ENCODE measurements at regions not wholly inside any gene's neighbourhood (a gene's known extent, or its start where the extent isn't known, plus 50 kb on each side); places are given as distances from the start of the nearest gene placed in this dataset.
A peak's percentile ranks its signal among the peaks of the same experiment; 100 is the strongest.
"Not testable (repeated sequence)": the region's sequence is repeated elsewhere in the genome, so short reads cannot be mapped to it uniquely, and the experiment has no call there.

DNA sequence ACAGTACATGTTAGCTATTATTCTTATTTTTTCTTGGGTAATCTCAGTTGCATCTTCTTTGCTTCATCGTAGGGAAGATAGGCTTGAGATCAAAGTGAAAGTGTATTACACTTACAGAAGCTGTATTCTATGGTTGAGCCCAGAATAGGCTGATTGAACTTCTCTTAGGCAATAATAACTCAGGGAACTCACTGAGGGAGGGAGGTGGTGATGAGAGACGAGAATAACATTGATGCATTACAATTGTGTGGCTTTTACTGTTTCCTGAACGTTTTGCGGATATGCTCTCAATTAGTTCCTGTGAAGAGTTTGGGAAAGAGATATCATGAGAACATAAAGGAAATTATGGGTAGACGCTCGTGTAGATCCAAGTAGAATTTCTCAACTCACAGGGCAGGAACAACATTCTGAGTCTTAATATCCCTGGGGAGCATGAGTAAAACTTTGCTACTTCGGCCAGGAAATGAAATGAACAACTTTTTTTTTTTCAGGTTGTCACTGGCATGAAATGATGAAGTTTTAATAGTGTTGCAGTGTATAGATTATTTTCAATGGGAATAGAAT lies 302.2 kb downstream of the TUSC7 start:
- no peak for DNase-seq

DNA sequence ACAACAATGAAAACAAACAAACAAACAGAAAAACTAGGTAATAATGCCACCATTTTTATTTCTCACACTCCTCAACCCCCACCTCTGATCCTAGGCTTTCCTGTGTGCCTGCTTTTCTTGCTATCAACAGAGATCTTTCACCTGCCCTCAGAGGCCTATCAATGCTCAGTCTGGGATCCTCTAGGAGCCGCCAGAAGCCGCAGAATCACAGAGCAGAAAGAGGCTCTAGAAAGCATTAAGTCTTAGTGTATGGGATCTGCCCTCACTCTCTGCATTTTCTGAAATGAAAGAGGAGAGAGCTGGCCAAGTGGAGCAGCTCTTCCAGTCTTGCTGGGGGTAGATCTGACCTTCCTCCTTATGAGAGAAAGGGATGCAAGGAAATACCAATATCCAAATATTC lies 306.8 kb downstream of the TUSC7 start:
- no peak for DNase-seq

DNA sequence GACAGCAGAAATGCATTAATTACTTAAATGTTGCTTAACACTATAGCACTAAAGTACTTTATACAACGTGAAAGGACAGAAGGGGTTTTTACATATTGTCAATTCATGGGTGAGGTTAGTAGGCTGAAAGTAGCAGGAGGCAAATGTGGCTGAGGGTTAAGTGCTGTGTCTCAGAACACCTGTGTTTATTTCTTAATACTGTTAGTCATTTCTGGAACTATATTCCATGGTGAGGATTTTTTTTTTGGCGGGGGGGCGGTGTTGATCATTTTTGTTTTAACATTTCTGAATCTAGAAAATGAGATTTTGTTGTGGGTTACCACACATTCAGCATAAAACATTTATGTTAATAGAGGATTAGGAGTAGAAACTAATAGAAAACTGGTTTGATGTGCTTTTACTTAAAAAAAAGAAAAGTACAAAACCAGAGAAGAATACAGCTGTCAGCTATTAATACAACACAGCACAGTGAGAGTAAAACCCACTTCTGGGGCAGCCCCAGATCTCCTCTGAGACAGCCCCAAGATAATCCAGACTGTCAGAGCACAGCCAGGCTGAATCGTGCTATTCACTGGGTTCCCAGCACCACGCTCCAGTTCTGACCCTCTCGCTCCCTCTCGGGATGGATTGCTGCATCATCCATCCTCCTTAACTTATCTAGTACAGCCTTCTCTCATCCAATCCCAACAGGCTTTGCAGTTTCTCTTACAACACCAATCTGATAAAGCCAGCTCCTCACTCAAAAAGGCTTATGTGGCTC lies 307.7 kb downstream of the TUSC7 start:
- DNase-seq = no peak

DNA sequence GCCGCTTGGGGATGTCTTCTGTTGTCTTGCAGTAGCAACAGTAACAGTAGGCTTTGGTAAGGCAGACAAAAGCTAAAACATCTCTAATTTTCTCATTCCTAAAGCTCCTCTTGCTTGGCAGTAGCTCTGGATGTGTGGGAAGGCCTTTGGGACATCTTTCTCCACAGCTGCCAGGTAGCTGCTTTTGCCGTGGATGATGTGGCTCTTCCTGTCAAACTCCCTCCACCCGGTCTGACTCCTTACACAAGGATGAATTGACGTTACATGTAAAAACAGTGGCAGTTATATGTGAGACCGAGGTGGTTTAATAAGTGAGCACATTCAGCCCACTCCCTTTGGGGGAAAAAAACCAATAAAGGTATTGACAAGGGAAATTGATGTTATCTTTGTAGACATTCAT lies 309.1 kb downstream of the TUSC7 start:
- DNase-seq = no peak

DNA sequence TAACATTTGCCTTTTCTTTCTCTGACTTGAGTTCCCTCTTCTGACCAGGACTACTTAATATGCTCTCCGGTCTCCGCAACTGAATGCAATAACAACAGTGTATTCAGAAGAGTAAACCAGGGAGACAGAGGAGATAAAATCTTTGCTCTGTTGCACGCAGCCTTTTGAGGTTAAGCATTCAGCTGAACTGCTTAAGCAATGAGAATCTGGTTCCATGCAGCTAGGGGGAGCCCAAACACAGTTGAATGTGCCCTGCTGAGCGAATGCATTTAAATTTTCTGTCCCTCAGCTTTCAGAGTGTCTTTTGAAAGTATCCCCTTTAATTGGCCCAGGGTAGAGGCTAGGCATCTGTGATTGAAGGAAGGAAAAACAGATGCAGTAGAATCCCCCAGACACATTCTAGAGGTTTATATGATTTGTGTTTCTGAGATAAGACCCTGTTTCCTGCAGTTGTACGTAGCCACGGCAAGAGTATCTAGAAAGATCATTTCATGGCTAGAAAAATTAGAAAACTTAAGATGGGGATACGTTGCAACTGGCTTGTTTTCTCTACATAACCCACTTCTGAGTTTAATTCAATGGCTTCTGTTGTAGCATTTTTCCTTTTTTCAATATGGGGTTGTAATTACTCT lies 309.6 kb downstream of the TUSC7 start:
- DNase-seq = peak; percentile 21

DNA sequence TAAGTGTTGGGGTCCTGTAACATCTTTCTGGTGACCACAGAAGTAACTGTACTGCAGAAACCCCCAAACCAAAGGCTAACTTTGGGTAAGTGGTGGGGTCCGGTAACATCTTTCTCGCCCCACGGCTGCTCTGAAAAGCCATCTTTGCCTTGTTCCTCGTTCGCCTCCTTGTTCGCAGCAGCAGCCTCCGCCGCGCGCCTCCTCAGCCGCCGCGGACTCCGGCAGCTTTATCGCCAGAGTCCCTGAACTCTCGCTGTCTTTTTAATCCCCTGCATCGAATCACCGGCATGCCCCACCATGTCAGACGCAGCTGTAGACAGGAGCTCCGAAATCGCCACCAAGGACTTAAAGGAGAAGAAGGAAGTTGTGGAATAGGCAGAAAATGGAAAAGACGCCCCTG lies 316.8 kb downstream of the TUSC7 start:
- DNase-seq = no peak

DNA sequence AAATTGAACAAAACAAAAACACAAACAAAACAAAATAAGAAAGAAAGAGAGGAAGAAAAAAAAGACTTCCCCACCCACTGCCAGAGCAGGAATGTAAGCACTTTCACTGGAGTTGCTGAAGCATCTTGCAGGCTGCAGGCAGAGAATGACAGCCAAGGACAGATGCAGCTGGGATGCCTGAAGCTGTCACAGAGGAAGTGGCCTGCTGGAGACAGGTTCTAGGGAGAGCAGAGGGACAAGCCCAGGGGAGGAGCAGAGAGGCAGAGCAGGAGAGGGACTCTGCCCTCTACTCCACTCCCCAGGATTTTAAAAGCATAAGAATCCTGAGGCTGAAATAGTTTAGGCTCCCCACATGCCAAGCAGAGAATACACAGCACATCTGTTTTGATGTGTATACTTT lies 326.2 kb downstream of the TUSC7 start:
- no peak for DNase-seq

DNA sequence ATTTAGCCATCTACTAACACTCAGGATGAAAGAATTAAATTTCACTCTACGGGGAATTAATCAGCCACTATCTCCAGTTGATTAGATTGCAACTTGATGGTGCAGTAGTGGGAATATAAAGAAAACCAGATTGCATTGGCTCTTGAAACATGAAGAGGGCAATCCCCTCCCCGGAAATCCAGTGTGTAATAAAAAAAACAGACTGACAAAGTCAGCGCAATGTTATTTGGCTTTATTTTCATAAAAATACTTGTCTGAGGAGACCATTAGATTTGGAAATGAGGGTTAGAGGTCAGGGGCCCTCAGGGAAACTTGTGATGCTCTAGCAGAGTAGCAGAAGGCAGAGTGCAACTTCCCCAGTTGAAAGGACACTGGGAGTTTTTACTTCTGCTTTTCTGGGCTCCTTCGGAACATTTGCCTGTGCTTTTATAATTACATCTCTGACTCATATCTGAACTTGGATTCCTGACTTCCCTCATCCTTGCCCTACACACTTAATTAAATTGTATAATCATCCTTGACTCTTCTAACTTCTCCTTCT lies 326.8 kb downstream of the TUSC7 start:
- no peak for DNase-seq

DNA sequence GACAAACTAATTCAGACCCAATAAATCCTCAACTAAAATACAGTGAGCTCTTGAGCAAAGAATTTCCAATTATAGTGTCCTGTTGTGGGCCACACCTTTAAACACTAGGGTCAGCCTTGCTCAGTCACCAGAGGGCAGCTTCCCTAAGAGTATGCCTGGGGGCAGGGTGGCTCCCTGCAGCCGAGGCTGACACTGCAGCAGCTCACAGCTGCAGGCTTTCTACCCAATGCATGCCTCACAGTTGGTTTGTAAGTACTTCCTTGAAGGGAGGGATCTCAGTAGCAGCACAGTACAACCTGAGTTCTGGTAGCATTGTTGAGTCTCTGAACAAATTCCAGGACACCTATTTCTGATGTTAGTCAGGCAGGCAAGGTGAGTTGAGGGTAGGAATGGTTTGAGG lies 335.6 kb downstream of the TUSC7 start:
- DNase-seq = no peak

DNA sequence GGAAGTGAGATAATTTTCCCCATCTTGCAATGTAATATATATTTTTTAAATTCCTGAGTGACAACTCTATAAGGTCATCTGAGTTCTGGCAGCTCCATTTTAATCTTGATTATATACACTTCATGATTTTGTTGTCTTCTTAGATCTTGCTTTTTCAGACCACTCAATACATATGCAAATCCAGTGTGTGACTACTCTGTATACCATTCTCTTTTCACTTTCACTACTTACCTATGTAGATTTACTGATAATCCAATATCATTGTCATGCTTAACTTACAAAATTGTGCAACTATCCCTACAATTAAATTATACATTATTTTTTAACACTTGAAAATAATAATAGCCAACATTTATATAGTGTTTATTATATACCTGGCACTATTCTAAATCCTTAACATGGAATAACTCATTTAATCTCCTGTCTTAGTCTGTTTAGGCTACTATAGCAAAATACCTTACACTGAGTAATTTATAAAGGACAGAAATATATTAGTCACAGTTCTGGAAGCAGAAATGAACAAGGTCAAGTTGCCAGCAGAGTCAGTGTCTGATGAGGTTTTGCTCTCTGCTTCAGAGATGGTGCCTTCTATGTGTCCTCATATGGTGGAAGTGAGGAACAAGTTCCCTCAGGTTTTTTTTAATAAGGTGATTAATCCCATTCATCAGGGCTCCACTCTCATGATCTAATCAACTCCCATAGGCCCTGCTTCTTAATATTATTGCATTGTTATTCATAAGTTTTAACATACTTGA lies 338.5 kb downstream of the TUSC7 start:
- no peak for DNase-seq

DNA sequence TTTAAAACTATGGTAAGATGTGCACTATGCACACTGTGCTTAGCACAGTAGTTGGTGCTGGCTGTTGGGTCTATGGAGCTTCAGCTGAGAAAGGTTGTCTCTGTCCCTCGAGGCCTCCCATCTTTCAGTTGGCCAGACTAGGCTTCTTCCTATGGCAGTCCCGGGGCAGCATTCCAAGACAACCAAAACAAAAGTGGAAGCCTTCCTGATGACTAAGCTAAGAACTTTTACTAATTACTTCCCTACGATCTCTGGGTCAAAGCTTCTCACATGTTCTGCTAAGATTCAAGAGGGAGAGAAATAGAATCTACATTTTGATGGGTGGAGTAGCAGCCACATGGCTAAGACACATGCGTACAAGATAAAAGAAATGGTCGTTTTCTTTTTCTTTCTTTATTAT lies 342.8 kb downstream of the TUSC7 start:
- DNase-seq = no peak

DNA sequence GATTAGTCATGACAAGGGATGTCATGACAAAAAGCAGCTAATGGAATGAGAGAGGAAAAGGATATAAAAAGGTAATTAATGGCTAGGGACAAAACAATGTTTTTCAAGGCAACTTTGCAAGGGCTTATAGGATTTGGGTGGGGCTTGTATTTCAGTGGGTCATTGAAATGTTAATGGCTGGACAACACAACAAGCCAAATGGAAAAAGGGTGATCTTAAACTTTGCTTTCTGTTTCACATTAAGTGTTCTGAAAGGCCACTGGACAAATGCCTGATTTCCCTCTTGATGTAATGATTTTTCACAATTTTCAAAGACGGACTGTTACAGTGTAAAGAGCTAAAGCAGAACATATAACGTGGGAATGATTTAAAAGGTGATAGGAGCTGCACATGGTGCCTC lies 345.0 kb downstream of the TUSC7 start:
- DNase-seq = no peak

DNA sequence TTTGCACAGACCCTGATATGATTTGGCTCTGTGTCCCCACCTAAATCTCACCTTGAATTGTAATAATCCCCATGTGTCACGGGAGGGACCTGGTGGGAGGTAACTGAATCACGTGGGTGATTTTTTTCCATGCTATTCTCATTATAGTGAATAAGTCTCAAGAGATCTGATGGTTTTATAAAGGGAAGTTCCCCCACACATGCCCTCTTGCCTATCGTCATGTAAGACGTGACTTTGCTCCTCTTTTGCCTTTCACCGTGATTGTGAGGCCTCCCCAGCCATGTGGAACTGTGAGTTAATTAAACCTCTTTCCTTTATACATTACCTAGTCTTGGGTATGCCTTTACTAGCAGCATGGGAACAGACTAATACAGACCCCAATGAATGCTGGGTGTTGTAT lies 347.4 kb downstream of the TUSC7 start:
- not testable (repeated sequence) for DNase-seq

DNA sequence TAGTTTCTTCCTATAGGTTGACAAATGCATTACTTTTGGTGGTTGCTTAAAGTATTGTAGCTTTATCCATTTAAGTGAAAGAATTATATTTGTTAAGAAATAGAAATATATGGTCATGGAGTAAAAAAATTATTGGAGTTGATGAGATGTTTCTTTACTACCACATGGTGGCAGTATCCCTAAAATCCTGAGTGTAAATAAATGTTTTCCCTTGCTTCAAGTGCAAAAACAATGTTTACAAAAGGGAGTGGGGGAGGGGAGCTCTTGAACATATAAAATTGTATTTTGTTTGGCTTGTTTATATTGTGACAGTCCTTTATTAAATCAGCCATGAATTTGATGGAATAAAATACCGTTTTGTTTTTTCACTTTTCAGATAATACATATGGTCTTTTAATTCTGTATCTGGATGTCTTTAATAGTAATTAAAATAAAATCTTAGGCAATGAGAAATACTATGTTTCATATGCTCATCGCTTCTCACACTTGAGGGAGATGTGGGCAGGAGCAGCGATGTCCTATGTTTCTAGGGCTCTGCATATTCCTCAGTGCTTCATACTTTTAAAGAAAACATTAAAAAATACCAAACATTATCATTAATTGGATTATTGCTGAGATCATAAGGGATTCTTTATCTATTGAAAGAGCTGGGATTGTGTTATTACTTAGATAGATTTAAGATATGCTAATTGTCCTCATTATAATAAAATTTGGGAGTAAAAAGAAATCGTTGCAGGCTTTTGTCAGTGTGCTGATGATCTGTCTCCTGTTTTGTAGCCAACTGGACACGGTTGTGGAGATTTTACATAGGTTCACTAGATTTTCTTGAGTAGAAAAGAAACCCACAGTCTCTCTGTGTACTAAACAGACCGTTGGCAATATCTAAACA lies 349.7 kb downstream of the TUSC7 start:
- peak; percentile 45 for DNase-seq

DNA sequence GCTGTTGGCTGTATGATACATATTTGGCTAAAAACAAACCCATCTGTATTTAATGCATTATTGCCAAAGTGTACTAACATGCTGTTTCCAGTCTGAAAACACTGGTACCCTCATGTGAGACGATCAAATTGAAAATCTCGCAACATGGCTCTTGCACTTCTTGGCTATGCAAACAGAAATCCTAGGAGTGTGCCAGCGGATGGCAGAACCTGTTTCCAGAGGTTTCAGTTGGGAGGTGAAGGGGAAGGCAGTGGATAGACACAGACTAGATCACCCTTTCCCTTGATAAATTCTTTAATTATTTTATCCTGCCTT lies 350.3 kb downstream of the TUSC7 start:
- peak; percentile 32 for DNase-seq

DNA sequence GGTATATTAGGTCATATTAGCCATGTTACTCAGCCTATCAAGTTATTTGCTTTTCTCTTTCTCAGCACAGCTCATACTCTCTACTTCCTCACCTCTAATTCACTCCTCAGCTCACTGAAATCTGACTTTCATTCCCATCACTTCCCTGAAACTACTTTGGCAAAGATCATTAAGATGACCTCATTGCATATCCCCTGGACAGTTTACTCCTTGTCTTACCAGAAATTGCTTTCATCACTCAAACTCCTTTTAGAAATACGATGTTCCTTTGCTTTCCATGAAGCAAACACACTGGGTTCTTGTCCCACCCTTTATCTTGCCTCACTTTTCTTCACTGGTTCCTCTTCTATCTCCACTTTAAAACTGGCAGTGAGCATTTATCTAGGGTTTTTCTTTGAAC lies 354.4 kb downstream of the TUSC7 start:
- no peak for DNase-seq

DNA sequence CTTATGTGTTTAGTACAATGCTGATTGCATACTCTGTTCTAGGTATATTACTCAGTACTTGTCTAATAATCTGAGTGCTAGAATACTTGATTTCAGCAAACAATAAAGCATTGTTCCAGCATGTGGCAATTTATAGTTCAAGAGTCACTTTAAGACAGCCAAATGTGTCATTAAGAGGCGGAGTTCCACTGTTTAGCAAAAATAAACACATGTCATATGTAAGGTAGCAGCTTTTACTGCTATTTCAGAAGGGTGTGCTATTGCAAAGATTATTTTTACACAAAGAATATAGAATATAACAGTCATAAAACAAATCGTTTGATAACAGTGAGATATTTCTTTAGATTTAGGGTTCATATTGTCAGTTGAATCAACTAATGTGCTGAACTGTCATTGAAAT lies 358.7 kb downstream of the TUSC7 start:
- no peak for DNase-seq

DNA sequence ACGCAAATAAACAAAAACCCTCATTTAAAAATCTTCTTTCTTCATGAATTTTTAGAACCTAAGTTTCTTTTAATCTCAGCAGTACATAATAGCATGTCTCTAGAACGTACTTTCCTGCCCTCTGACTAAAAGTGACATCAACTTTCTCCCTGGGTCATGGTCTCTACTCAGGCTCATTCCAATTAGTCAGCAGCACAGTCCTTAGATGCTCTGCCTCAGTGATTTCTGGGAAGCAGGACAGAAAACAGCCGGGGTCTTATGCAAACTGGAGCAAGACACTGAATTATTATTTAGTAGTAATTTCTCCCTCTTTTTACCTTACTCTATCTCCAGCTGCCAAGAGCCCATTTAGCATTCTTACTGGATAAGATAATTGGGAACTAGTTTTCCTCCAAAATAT lies 365.2 kb downstream of the TUSC7 start:
- no peak for DNase-seq

DNA sequence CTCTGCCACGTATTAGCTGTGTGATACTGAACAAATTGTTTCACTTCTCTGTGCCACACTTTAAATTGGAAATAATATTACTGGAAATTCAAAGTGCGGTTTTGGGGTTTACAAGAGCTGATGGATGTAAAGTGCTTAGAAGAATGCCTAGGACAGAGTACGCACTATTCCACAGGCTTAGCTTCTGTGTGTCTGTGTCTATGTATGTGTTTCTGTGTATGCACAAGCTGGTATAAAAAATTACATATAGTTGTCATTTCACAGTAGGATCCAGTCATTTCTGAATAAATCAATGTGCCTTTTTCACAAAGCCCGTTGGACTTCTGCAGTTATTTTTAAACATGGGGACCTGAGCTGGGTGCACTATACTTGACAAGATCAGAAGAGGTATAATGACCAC lies 370.4 kb downstream of the TUSC7 start:
- DNase-seq = no peak

DNA sequence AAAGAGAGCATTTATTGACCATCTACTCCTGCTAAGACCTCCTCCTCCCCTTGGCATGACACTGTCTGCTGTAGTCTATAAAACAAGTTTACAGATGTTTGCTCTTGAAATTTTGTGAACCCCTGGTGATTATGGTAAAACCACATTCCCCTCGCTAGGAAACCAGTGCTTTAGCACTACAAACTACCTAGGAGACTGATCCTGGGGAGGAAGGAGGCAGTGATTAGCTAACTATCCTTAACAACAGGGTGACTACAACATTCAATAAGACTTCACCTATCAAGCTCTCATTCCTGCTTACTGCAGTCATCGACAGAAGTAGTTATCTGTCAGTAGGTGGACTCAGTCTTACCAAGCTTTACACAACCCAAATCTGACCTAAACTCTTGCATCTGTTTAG lies 371.3 kb downstream of the TUSC7 start:
- DNase-seq = no peak

DNA sequence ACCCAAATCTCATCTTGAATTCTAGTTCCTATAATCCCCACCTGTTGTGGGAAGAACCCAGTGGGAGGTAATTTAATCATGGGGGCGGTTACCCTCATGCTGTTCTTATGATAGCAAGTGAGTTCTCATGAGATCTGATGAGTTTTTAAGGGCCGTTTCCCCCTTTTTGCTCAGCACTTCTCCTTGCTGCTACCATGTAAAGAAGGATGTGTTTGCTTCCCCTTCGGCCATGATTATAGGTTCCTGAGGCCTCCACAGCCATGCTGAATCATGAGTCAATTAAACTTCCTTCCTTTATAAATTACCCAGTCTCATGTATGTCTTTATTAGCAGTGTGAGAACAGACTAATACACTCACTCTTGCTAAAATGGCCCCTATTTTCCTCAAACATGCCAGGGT lies 374.7 kb downstream of the TUSC7 start:
- no peak for DNase-seq

DNA sequence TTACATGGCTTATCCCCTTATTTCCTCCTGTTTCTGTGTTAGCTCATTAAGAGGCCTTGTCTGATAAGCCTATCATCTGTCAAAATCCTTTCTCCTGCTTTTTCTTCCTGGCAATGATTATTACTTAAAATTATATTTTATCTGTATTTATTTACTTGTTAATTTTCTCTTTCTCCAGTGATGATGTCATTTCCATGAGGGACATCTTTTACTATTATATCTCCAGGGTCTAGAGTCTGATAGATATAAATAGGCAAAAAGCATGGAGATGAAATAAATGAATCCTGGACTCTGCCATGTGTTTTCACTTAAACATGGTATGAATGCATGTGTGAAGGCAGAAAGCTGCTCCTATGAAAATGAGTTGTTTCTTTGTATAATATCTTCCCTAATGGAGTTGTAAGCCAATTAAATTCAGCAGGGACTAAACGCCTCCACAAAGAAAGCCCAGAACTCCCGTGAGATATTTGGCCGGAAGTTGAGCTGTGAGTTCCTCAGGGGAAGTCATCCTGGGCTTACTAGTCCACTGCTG lies 375.2 kb downstream of the TUSC7 start:
- DNase-seq = no peak

All from NCI-H2029 (cell line).